Fibroblast of pulmonary artery (primary cell): ENCODE measurements at regions not wholly inside any gene's neighbourhood (a gene's known extent, or its start where the extent isn't known, plus 50 kb on each side); places are given as distances from the start of the nearest gene placed in this dataset.
"Not testable (repeated sequence)": the region's sequence is repeated elsewhere in the genome, so short reads cannot be mapped to it uniquely, and the experiment has no call there.

Source experiments
- DNase-seq: peaks from one replicate; pipeline ENCODE4 v3.0.0-alpha.2; 2010; ENCODE audit warnings: low read depth
- H3K4me3 ChIP-seq: replicated peaks from 2 replicates; pipeline ENCODE4 v1.5.1; 2011; ENCODE audit warnings: low read depth, mild to moderate bottlenecking, control low read depth, low read length, moderate library complexity
- TF ChIP-seq, protein P1 (sequence below): IDR thresholded peaks from 2 replicates; pipeline ENCODE4 v1.5.1; 2011; ENCODE audit warnings: mild to moderate bottlenecking, control low read depth, low read length, inconsistent platforms; ENCODE audit errors: missing control alignments

DNA sequence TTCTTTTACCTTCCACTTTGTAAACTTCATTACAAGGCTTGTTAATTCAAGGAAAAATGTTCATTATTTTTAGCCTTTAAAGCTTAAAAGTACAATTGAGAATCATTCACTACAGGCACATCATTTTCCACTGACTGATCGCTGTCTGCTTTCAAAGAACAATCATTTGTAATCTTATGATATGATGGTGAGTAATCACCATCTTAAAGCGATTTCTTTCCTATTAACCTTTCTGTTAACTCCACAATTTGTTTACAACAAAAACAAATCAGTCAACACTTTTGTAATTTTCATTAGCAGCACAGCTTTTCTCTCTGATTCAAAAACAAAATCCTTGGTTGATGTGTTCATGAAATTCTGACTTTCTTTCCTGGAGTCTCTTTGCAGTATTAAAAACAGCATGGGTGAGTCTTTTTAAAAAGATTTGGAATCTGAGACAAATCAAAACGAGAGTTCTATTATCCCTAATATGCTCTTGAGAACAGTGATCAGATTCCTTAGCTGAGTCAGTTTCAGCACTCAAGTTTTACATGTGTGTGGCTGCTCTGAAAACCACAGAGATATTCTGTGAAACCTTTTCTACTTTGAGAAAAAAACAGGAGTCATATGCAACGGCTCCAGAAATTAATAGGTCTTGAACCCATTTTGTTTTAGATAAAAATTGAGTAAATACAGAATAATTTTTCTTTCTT is 145.8 kb upstream of the TMPRSS15 start:
- no peak overlapping the region for H3K4me3 ChIP-seq
- TF ChIP-seq, protein P1, sequence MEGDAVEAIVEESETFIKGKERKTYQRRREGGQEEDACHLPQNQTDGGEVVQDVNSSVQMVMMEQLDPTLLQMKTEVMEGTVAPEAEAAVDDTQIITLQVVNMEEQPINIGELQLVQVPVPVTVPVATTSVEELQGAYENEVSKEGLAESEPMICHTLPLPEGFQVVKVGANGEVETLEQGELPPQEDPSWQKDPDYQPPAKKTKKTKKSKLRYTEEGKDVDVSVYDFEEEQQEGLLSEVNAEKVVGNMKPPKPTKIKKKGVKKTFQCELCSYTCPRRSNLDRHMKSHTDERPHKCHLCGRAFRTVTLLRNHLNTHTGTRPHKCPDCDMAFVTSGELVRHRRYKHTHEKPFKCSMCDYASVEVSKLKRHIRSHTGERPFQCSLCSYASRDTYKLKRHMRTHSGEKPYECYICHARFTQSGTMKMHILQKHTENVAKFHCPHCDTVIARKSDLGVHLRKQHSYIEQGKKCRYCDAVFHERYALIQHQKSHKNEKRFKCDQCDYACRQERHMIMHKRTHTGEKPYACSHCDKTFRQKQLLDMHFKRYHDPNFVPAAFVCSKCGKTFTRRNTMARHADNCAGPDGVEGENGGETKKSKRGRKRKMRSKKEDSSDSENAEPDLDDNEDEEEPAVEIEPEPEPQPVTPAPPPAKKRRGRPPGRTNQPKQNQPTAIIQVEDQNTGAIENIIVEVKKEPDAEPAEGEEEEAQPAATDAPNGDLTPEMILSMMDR: no peak
- DNase-seq: no peak

- DNase-seq: no peak
- TF ChIP-seq, protein P1: no peak
- no peak overlapping the region for H3K4me3 ChIP-seq
Measured at GRCh38 chr21:18550361-18550760, 146.8 kb upstream of the TMPRSS15 start.

DNA sequence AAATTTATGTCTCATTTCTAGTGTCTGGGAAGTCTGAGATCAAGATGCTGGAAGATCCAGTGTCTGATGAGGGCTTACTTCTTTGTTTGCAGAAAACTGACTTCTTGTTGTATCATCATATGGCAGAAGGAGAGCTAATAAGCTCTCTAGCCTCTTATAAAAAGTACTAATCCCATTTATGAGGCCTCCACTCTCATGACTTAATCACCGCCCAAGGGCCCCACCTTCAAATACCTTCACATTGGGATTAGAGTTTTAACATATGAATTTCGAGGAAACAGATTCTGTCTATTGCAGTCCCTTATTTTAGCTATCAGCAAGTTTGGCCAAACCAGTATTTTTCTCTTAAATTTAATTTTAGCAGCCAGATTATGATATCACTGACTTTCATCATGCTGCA is 150.2 kb upstream of the TMPRSS15 start:
- no peak for DNase-seq
- H3K4me3 ChIP-seq: no peak overlapping the region
- TF ChIP-seq, protein P1: no peak

DNA sequence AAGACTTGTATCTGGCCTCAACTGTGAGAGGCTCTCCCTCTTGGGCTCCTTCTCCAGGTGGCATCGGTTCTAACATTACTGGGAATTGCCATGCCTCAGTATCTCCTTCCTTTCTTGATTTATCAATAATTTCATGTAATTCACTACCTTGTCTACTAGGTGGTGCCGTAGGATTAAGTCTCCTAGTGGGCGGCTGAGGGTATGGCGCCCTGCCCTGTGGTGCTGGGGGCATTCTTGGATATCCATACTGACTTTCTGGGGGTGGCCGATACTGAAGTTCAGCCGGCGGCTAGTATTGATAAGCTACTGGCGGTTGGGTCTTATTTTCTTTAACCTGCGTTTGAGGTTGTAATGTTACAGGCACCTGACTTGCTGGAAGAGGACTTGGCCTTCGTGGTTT is 164.2 kb upstream of the TMPRSS15 start:
- H3K4me3 ChIP-seq, DNase-seq: not testable (repeated sequence)

DNA sequence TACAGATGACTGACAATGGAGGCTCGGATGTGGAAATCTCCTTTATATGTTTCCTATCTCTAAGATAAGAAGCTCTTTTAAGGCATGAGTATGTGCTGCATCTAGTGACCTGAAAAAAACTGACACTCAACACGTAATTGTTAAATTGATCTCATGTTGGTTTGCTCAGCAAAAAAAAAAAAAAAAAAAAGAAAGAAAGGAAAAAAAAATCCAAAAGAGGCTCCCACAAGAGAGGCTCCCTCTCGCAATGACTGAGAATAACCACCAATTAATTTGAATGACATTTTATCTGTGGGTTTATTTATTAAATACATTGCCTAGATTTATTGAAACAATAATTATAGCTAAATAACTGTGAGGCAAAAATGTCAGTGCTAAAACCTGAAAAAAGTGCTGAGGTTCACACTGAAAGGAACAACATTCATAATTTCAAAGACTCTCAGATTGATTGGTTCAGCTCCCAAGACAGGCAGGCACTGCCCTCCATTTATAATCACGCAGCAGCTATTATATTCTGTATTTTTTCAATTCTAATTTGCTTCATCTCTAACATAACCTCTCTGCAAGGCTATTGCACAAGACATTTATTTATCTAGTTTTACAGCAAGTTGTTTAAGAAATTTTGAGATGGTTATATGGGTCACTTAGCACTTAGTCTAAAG is 184.5 kb upstream of the TMPRSS15 start:
- no peak for DNase-seq
- no peak overlapping the region for H3K4me3 ChIP-seq
- TF ChIP-seq, protein P1: no peak

DNA sequence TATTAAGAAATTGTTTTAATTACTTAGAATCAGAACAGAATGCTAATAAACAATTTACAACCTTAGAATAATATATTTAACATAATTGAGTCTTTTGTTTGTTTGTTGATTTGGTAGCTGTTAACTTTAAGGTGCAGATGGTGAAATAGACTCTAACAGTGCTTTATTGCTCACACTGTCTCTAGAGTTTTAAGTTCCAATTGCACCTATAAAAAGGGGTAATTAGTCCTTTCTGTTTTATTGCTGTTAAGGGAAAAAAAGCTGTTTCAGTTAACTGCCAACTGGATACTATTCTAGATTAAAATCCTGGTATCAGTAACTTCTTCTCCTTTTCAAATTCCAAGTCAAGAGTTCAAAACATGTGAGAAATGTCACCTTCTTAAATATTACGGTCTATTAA is 197.6 kb upstream of the TMPRSS15 start:
- no peak overlapping the region for H3K4me3 ChIP-seq
- no peak for DNase-seq
- TF ChIP-seq, protein P1: no peak

DNA sequence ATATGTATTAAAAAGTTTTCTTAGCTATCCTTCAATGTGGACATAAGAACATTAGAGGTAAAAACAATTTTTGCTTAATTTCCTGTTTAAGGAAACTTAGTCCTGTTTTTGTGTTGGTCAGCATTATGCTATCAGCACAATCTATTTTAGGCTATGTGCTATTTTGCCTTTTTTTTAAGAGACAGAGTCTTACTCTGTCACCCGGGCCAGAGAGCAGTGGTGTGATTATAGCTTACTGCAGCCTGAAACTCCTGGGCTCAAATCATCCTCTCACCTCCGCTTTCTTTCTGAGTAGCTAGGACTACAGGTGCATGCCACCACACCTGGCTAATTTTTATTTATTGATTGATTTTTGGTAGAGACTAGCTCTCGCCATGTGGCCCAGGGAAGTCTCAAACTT is 199.1 kb upstream of the TMPRSS15 start:
- DNase-seq: no peak
- TF ChIP-seq, protein P1: no peak
- no peak overlapping the region for H3K4me3 ChIP-seq
